Breast epithelium (tissue), 4 donors: ENCODE measurements at regions not wholly inside any gene's neighbourhood (a gene's known extent, or its start where the extent isn't known, plus 50 kb on each side); places are given as distances from the start of the nearest gene placed in this dataset.

ENCODE experiments used
- DNase-seq, 2 donors: peaks; one replicate each; pipeline ENCODE4 v3.0.0-alpha.2; 2019; ENCODE audit warnings: low spot score in 2 of 2
- H3K27ac ChIP-seq, 2 donors: fragments of 200-600 bp; sonication (generic) in 1 of 2; one replicate each; pipeline ENCODE4 v1.5.1; 2016 to 2019; ENCODE audit warnings: mild to moderate bottlenecking in 1 of 2
- H3K27me3 ChIP-seq, 2 donors: fragments of 200-600 bp; sonication (generic) in 1 of 2; one replicate each; pipeline versions ENCODE4 v1.5.1 to v1.6.0; 2017 to 2019; ENCODE audit warnings: control low read depth in 1 of 2, mild to moderate bottlenecking in 1 of 2
- H3K36me3 ChIP-seq: fragments of 200-600 bp; one replicate; pipeline ENCODE4 v1.5.1; 2019
- H3K4me1 ChIP-seq, 2 donors: fragments of 200-600 bp; sonication (generic); one replicate each; pipeline ENCODE4 v1.5.1; 2016 to 2019; ENCODE audit warnings: control low read depth in 1 of 2
- H3K4me3 ChIP-seq, 3 donors: fragments of 200-600 bp; sonication (generic); 1 replicate in 2 of 3; 2 replicates in 1 of 3; pipeline ENCODE4 v1.5.1; 2016 to 2019; ENCODE audit warnings: mild to moderate bottlenecking in 3 of 3, moderate library complexity in 2 of 3
- H3K9me3 ChIP-seq, 2 donors: fragments of 200-600 bp; sonication (generic) in 1 of 2; one replicate each; pipeline ENCODE4 v1.5.1; 2016 to 2019; ENCODE audit warnings: control low read depth in 1 of 2
- POLR2A ChIP-seq: fragments of 450-650 bp; IDR thresholded peaks from one replicate; pipeline ENCODE4 v1.6.1; 2016; ENCODE audit warnings: antibody characterized with exemption, mild to moderate bottlenecking, moderate library complexity
- POLR2AphosphoS5 ChIP-seq, 3 donors: sonication (generic); formaldehyde crosslinking; IDR thresholded peaks; one replicate each; pipeline ENCODE4 v1.6.1; 2017; ENCODE audit warnings: antibody characterized with exemption in 3 of 3
- intact Hi-C: fragments of 100-400 bp; cut with DNase I; formaldehyde crosslinking; loops from one replicate; pipeline ENCODE4 v1.15.1; 2023; ENCODE audit warnings: low total_unique reads
- TF ChIP-seq, protein P1 (sequence below), 3 donors: fragments of 450-650 bp; IDR thresholded peaks; one replicate each; pipeline ENCODE4 v1.5.1; 2016 to 2017; ENCODE audit warnings: antibody characterized with exemption in 3 of 3, mild to moderate bottlenecking in 3 of 3, moderate library complexity in 3 of 3

DNA sequence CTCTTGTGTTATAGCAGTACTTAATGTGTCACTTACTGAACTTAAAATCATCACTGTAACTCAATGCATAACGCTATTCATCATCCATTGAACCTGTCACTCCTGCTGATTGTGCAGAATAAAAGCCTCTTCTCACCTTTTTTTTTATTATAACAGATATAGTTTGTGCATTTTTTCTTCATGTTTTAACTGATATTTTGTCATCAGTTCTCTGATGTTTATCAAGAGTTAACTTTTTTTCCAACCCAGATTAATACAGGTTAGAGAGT is 100.4 kb downstream of the SLIT2 start:
- Histone ChIP-seq H3K27me3 (no peaks in the 10 kb centered on the region), H3K27ac (no peak overlapping the region), H3K4me3 (no peak overlapping the region), H3K36me3 (no peaks in the 10 kb centered on the region), H3K9me3 (no peaks in the 10 kb centered on the region), H3K4me1 (no peaks in the 10 kb centered on the region)
- no peak for DNase-seq
- TF ChIP-seq POLR2A (no peak), POLR2AphosphoS5 (IDR thresholded peaks at IDR 0.05) (no peak)
- TF ChIP-seq, protein P1, sequence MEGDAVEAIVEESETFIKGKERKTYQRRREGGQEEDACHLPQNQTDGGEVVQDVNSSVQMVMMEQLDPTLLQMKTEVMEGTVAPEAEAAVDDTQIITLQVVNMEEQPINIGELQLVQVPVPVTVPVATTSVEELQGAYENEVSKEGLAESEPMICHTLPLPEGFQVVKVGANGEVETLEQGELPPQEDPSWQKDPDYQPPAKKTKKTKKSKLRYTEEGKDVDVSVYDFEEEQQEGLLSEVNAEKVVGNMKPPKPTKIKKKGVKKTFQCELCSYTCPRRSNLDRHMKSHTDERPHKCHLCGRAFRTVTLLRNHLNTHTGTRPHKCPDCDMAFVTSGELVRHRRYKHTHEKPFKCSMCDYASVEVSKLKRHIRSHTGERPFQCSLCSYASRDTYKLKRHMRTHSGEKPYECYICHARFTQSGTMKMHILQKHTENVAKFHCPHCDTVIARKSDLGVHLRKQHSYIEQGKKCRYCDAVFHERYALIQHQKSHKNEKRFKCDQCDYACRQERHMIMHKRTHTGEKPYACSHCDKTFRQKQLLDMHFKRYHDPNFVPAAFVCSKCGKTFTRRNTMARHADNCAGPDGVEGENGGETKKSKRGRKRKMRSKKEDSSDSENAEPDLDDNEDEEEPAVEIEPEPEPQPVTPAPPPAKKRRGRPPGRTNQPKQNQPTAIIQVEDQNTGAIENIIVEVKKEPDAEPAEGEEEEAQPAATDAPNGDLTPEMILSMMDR (IDR thresholded peaks at IDR 0.05) = no peak
- intact Hi-C loops = no loop called here

DNA sequence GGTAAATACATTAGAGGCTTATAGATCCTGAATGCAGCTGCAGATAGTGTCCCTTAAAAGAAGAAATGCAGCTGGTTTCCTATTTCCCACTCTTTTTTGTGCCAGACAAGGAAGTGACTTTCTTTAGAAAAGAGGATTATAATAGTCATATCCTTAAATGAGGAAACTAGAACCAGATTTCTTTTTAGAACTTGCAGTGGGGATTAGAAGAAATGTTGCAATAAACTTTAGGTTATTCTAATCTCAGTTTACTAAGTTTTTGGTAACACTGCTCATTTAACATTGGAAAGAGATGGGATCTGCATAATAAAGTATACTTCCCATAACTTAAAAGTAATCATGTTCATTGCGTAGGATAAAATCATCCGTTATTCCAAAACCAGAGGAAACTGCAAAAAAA is 101.9 kb downstream of the SLIT2 start:
- no peaks in the 10 kb centered on the region for H3K9me3 ChIP-seq
- H3K27me3 ChIP-seq = no peaks in the 10 kb centered on the region
- H3K27ac ChIP-seq = no peak overlapping the region
- no peaks in the 10 kb centered on the region for H3K36me3 ChIP-seq
- DNase-seq = no peak
- TF ChIP-seq POLR2A (no peak), POLR2AphosphoS5 (IDR thresholded peaks at IDR 0.05) (no peak)
- TF ChIP-seq, protein P1 (IDR thresholded peaks at IDR 0.05) = no peak
- no peak overlapping the region for H3K4me3 ChIP-seq
- no peaks in the 10 kb centered on the region for H3K4me1 ChIP-seq
- intact Hi-C loops = no loop called here

DNA sequence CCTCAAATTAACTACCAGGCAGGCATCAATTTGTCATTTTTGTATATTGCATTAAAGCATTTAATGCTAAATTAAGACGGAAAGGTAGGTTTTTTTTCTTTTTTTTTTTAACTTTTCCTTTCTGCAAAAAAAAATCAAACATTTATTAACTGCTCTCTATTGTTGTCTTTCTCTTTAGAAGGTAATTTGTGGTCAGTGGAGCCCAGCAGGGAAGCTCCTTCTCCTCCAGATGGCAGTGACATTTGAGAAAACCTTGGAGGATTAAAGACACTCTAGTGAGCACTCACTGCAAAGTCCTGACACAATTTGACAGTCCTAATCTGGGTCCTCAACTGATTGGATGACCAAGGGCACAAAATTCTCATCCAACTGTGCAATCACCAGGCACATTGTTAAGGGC is 102.4 kb downstream of the SLIT2 start:
- TF ChIP-seq POLR2AphosphoS5 (IDR thresholded peaks at IDR 0.05) (no peak), POLR2A (no peak)
- TF ChIP-seq, protein P1 (IDR thresholded peaks at IDR 0.05) = no peak
- Histone ChIP-seq H3K9me3 (no peaks in the 10 kb centered on the region), H3K27me3 (no peaks in the 10 kb centered on the region), H3K4me3 (no peak overlapping the region), H3K36me3 (no peaks in the 10 kb centered on the region), H3K27ac (no peak overlapping the region), H3K4me1 (no peaks in the 10 kb centered on the region)
- no peak for DNase-seq
- intact Hi-C loops = no loop called here

DNA sequence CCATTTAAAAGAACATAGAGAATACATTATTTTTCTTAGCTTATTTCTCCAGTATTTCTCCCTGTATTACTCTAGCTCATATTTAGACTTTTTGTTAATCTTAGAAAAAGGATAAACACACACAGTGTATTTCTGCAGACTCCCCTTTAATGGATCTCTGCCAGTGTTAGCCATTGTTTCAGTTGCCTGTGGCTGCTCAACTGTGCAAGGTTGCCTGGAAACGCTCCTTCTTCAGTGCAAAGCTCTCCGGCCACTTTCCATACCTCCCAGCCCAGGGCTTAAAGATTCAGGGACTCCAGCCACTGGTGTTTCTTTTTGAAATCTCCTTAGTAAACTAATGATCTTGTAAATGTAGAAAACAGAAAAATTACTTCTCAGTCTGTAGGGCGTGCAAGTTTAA is 104.9 kb downstream of the SLIT2 start:
- Histone ChIP-seq H3K9me3 (no peaks in the 10 kb centered on the region), H3K27ac (no peak overlapping the region), H3K4me3 (no peak overlapping the region), H3K27me3 (no peaks in the 10 kb centered on the region), H3K4me1 (no peaks in the 10 kb centered on the region), H3K36me3 (no peaks in the 10 kb centered on the region)
- no peak for TF ChIP-seq POLR2A
- TF ChIP-seq, protein P1 (IDR thresholded peaks at IDR 0.05) = no peak
- DNase-seq = no peak
- intact Hi-C loops = no loop called here

DNA sequence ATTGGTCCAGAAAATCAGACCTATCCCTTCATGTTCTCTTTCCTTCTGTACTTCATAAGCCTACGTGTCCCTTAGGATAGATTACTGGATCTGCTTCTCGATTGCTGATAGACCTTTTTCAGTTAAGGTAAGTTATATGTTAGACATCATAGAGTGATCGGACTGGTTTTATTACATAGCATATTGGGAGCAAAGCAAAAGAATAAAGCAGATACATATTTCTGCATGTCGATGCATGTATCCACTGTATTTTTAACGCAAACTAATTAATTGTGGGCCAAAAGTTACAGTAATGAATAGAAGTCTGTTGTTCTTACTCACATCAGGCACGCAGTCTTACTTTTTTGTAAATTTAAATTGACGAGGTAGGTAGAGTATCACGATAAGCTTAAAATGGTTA is 106.4 kb downstream of the SLIT2 start:
- no peak for TF ChIP-seq POLR2AphosphoS5 (IDR thresholded peaks at IDR 0.05)
- TF ChIP-seq, protein P1 (IDR thresholded peaks at IDR 0.05) = no peak
- TF ChIP-seq POLR2A = no peak
- intact Hi-C loops = no loop called here
- H3K36me3 ChIP-seq = no peaks in the 10 kb centered on the region
- no peak for DNase-seq
- H3K27me3 ChIP-seq = no peaks in the 10 kb centered on the region
- no peak overlapping the region for H3K27ac ChIP-seq
- H3K4me3 ChIP-seq = no peak overlapping the region
- H3K4me1 ChIP-seq = no peaks in the 10 kb centered on the region
- H3K9me3 ChIP-seq = no peaks in the 10 kb centered on the region
